ENCODE measurements at regions not wholly inside any gene's neighbourhood (a gene's known extent, or its start where the extent isn't known, plus 50 kb on each side); places are given as distances from the start of the nearest gene placed in this dataset.

DNA sequence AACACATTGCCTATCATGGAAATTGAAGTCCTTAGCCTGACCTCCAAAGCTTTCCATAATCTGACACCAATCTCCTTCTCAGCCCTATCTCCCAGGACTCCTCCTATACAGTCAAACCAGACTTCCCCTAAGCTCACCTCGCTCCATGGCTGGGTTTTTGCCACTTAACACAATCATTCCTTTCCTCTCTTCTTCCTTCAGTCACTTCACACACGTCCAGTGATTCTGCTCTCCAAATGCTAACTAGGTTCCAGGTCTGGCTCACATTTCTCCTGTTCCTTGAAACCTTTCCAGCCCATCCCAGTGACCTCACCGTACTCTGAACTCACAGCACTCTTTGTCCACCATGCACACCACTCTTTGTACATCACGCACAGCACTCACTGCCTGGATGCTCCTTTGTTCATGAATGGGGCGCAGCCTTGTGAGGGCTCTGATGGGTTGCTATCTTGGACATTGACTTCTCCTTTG is 98.4 kb downstream of the GLUL start (continued):
- TF ChIP-seq, protein P1, sequence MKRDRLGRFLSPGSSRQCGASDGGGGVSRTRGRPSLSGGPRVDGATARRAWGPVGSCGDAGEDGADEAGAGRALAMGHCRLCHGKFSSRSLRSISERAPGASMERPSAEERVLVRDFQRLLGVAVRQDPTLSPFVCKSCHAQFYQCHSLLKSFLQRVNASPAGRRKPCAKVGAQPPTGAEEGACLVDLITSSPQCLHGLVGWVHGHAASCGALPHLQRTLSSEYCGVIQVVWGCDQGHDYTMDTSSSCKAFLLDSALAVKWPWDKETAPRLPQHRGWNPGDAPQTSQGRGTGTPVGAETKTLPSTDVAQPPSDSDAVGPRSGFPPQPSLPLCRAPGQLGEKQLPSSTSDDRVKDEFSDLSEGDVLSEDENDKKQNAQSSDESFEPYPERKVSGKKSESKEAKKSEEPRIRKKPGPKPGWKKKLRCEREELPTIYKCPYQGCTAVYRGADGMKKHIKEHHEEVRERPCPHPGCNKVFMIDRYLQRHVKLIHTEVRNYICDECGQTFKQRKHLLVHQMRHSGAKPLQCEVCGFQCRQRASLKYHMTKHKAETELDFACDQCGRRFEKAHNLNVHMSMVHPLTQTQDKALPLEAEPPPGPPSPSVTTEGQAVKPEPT (CRISPR knock-in tag; IDR thresholded peaks at IDR 0.05; ENCODE audit: low read depth): 0 out of 2 replicates have a peak, but pooled peaks have one; percentile 30
- no peak for TF ChIP-seq ZKSCAN1 (IDR thresholded peaks at IDR 0.05; ENCODE audit: low read length)
- TF ChIP-seq SMARCE1 (IDR thresholded peaks at IDR 0.05; ENCODE audit: borderline replicate concordance): no peak
- TF ChIP-seq HOXA5 (CRISPR knock-in tag; IDR thresholded peaks at IDR 0.05): no peak
- peak; percentile 7; the same call in 1 of the 2 replicates for TF ChIP-seq ZNF335 (CRISPR knock-in tag; IDR thresholded peaks at IDR 0.05)
- TF ChIP-seq NBN (conservative IDR thresholded peaks at IDR 0.05): no peak
- TF ChIP-seq ZNF326 (CRISPR knock-in tag; IDR thresholded peaks at IDR 0.05; ENCODE audit: borderline replicate concordance): no peak
- no peak for TF ChIP-seq GTF2F1 (IDR thresholded peaks at IDR 0.05; ENCODE audit: low read length)
- TF ChIP-seq MBNL3 (CRISPR knock-in tag; conservative IDR thresholded peaks at IDR 0.05): no peak
- TF ChIP-seq ZNF44 (CRISPR knock-in tag; IDR thresholded peaks at IDR 0.05): no peak
- TF ChIP-seq TAF15 (IDR thresholded peaks at IDR 0.05; ENCODE audit: low read depth, low read length, poor library complexity, severe bottlenecking): no peak
- TF ChIP-seq NR1H2 (CRISPR knock-in tag; IDR thresholded peaks at IDR 0.05; ENCODE audit: borderline replicate concordance, low read depth): no peak
- TF ChIP-seq ZNF772 (CRISPR knock-in tag; IDR thresholded peaks at IDR 0.05): no peak
- TF ChIP-seq SMAD3 (CRISPR knock-in tag; IDR thresholded peaks at IDR 0.05): no peak; the same call in 1 of the 2 replicates
- TF ChIP-seq BHLHE40 (IDR thresholded peaks at IDR 0.05; ENCODE audit: low read length): peak; percentile 51
- TF ChIP-seq, protein P2, sequence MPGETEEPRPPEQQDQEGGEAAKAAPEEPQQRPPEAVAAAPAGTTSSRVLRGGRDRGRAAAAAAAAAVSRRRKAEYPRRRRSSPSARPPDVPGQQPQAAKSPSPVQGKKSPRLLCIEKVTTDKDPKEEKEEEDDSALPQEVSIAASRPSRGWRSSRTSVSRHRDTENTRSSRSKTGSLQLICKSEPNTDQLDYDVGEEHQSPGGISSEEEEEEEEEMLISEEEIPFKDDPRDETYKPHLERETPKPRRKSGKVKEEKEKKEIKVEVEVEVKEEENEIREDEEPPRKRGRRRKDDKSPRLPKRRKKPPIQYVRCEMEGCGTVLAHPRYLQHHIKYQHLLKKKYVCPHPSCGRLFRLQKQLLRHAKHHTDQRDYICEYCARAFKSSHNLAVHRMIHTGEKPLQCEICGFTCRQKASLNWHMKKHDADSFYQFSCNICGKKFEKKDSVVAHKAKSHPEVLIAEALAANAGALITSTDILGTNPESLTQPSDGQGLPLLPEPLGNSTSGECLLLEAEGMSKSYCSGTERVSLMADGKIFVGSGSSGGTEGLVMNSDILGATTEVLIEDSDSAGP (CRISPR knock-in tag; IDR thresholded peaks at IDR 0.05; ENCODE audit: borderline replicate concordance): no peak
- TF ChIP-seq RFX3 (CRISPR knock-in tag; IDR thresholded peaks at IDR 0.05): no peak
- no peak for TF ChIP-seq LCORL (IDR thresholded peaks at IDR 0.05)
- TF ChIP-seq LCORL (CRISPR knock-in tag; IDR thresholded peaks at IDR 0.05): peak; percentile 66
- TF ChIP-seq ZNF343 (CRISPR knock-in tag; IDR thresholded peaks at IDR 0.05): no peak
- TF ChIP-seq ZC3H13 (CRISPR knock-in tag; IDR thresholded peaks at IDR 0.05): no peak
- 0 out of 2 replicates have a peak, but pooled peaks have one; percentile 57 for TF ChIP-seq ZNF431 (CRISPR knock-in tag; IDR thresholded peaks at IDR 0.05; ENCODE audit: borderline replicate concordance, low read depth)
- TF ChIP-seq, protein P3, sequence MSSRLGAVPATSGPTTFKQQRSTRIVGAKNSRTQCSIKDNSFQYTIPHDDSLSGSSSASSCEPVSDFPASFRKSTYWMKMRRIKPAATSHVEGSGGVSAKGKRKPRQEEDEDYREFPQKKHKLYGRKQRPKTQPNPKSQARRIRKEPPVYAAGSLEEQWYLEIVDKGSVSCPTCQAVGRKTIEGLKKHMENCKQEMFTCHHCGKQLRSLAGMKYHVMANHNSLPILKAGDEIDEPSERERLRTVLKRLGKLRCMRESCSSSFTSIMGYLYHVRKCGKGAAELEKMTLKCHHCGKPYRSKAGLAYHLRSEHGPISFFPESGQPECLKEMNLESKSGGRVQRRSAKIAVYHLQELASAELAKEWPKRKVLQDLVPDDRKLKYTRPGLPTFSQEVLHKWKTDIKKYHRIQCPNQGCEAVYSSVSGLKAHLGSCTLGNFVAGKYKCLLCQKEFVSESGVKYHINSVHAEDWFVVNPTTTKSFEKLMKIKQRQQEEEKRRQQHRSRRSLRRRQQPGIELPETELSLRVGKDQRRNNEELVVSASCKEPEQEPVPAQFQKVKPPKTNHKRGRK (CRISPR knock-in tag; IDR thresholded peaks at IDR 0.05): no peak
- TF ChIP-seq ZNF331 (CRISPR knock-in tag; IDR thresholded peaks at IDR 0.05): peak; percentile 46; the same call in 1 of the 2 replicates
